ENCODE measurements at regions not wholly inside any gene's neighbourhood (a gene's known extent, or its start where the extent isn't known, plus 50 kb on each side); places are given as distances from the start of the nearest gene placed in this dataset.

- no peaks in the 10 kb centered on the region for H3K4me1 ChIP-seq
- H3K27ac ChIP-seq: no peak overlapping the region
- H3K36me3 ChIP-seq: no peaks in the 10 kb centered on the region
- no peak for TF ChIP-seq CTCF (IDR thresholded peaks at IDR 0.05)
- H3K9me3 ChIP-seq: no peaks in the 10 kb centered on the region
- H3K4me3 ChIP-seq: no peak overlapping the region
- H3K9ac ChIP-seq (ENCODE audit: low read depth in 2 of 2, low read length in 2 of 2): no peak overlapping the region
- intact Hi-C loops (cut with DNase I): no loop called here
- no peaks in the 10 kb centered on the region for H3K27me3 ChIP-seq
- DNase-seq: no peak
Observed at GRCh38 chr3:67831262-67831661, 176.8 kb upstream of the SUCLG2 start.

GRCh38 chr3:67828486-67829010 lies 174.1 kb upstream of the SUCLG2 start:
- Histone ChIP-seq H3K36me3 (no peaks in the 10 kb centered on the region), H3K27me3 (no peaks in the 10 kb centered on the region), H3K4me1 (no peaks in the 10 kb centered on the region), H3K9me3 (no peaks in the 10 kb centered on the region), H3K27ac (no peak overlapping the region), H3K4me3 (no peak overlapping the region), H3K9ac (ENCODE audit: low read depth in 2 of 2, low read length in 2 of 2) (no peak overlapping the region)
- no peak for DNase-seq
- no peak for TF ChIP-seq CTCF (IDR thresholded peaks at IDR 0.05)
- intact Hi-C loops (cut with DNase I): no loop called here

- DNase-seq: no peak
- Histone ChIP-seq H3K27me3 (no peaks in the 10 kb centered on the region), H3K4me1 (no peaks in the 10 kb centered on the region), H3K9me3 (no peaks in the 10 kb centered on the region), H3K4me3 (no peak overlapping the region), H3K27ac (no peak overlapping the region), H3K36me3 (no peaks in the 10 kb centered on the region), H3K9ac (ENCODE audit: low read depth in 2 of 2, low read length in 2 of 2) (no peak overlapping the region)
- TF ChIP-seq CTCF (IDR thresholded peaks at IDR 0.05): no peak
- intact Hi-C loops (cut with DNase I): no loop called here
Observed at GRCh38 chr3:67821135-67821534, 166.7 kb upstream of the SUCLG2 start.

- no peak for TF ChIP-seq CTCF (IDR thresholded peaks at IDR 0.05)
- no peaks in the 10 kb centered on the region for H3K4me1 ChIP-seq
- no peak overlapping the region for H3K27ac ChIP-seq
- no peaks in the 10 kb centered on the region for H3K36me3 ChIP-seq
- H3K9ac ChIP-seq (ENCODE audit: low read depth in 2 of 2, low read length in 2 of 2): no peak overlapping the region
- no peak for DNase-seq
- no peaks in the 10 kb centered on the region for H3K9me3 ChIP-seq
- H3K4me3 ChIP-seq: no peak overlapping the region
- no peaks in the 10 kb centered on the region for H3K27me3 ChIP-seq
- intact Hi-C loops (cut with DNase I): no loop called here
Observed at GRCh38 chr3:67819447-67819846, 165.0 kb upstream of the SUCLG2 start.

- Histone ChIP-seq H3K9ac (ENCODE audit: low read depth in 2 of 2, low read length in 2 of 2) (no peak overlapping the region), H3K4me3 (no peak overlapping the region), H3K36me3 (no peaks in the 10 kb centered on the region), H3K9me3 (no peaks in the 10 kb centered on the region), H3K27ac (no peak overlapping the region), H3K27me3 (no peaks in the 10 kb centered on the region), H3K4me1 (no peaks in the 10 kb centered on the region)
- TF ChIP-seq CTCF (IDR thresholded peaks at IDR 0.05): no peak
- intact Hi-C loops (cut with DNase I): no loop called here
- no peak for DNase-seq
Observed at GRCh38 chr3:67809370-67809935, 155.0 kb upstream of the SUCLG2 start.

Data from colonic mucosa (tissue), 4 donors.